Renal pelvis (tissue), 1 donor: ENCODE measurements at regions not wholly inside any gene's neighbourhood (a gene's known extent, or its start where the extent isn't known, plus 50 kb on each side); places are given as distances from the start of the nearest gene placed in this dataset.
"Not testable (repeated sequence)": the region's sequence is repeated elsewhere in the genome, so short reads cannot be mapped to it uniquely, and the experiment has no call there.

Source experiments
- DNase-seq: peaks from one replicate; pipeline ENCODE4 v3.0.0-alpha.2; 2013

GRCh38 chr14:86388216-86388615, 858.3 kb downstream of the FLRT2 start:
- no peak for DNase-seq

DNA sequence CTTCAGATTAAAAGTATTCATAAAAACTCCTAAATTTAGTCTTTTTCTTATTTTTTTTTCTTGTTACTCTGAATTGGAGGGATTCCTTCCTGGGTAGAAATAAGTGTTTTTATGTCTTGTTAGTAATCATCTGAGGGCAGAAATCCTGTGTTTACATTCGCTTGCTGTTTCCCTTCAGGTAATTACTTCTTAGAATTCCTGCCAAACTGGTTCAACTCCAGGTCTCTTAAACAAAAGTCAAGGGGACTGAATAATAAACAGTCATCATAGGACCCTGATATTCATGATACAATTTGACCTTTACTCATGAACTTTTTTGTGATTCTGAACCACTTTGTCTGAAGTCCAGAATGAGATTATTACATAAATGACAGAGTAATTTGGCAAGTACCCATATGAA, 843.9 kb downstream of the FLRT2 start:
- DNase-seq: peak; percentile 21

- no peak for DNase-seq
These were observed 842.5 kb downstream of the FLRT2 start for GRCh38 chr14:86372402-86372801.

DNA sequence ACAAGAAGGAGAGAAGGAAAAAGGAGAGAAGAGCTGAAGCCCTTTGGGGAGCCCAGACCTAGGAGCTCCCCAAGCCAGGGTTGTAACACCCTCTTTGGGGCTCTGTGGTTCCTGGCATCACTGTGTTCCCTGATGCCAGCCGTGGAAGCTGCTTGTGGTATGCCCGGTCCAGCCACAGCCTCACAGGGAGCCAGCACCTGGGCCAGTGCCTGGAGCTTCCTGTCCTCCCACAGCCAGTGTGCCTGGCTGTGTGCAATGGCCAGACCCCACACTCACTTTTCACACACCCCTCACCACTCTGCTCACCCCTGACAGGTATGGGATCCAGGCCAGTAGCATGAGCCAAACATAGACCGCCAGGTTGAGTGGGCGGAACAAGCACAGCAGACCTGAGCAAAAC, 834.7 kb downstream of the FLRT2 start:
- no peak for DNase-seq

GRCh38 chr14:86363576-86363975, 833.6 kb downstream of the FLRT2 start:
- no peak for DNase-seq

DNA sequence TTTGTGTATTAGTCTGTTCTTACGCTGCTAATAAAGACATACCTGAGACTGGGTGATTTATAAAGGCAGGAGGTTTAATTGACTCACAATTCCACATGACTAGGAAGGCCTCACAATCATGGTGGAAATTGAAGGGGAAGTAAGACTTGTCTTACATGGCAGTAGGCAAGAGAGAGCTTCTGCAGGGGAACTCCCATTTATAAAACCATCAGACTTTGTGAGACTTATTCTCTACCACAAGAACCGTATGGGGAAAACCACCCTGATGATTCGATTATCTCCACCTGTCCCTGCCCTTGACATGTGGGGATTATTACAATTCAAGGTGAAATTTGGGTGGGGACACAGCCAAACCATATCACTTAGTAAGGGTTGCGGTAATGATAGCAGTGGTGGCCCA, 833.1 kb downstream of the FLRT2 start:
- no peak for DNase-seq

GRCh38 chr14:86357876-86358275, 827.9 kb downstream of the FLRT2 start:
- DNase-seq: peak; percentile 36

GRCh38 chr14:86357119-86357518, 827.2 kb downstream of the FLRT2 start:
- no peak for DNase-seq

- DNase-seq: no peak
These were observed 817.0 kb downstream of the FLRT2 start for GRCh38 chr14:86346818-86347384.

DNA sequence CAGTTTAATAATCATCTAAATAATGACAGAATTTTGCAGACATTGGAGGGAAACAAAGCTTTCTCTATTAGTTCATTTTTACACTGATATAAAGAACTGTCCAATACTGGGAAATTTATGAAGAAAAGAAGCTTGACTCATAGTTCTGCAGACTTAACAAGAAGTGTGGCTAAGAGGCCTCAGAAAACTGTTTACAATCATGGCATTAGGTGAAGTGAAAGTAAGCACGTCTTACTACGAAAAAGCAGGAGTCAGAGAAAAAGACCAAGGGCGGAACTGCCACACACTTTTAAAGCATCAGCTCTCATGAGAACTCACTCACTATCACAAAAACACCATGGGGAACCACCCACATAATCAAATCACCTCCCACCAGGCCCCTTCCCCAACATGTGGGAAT, 804.4 kb downstream of the FLRT2 start:
- DNase-seq: no peak

DNA sequence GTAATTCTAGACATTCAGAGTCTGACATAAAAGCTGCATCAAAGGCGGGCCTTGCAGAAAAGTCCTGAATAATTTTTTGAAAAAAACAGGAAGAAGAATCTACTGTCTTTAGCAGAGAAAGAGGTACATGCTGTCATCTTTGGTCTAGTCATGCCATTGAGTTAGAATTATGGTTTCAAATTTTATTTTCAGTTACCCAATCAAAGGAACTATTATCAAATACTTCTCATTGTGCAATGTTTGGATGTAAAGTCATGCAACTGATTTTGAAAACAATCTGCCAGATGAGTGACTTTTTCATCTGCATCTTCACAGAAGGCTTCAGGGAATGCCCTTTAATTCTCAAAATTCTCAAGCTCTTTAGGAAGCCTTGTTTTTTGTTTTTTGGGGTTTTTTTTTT, 803.5 kb downstream of the FLRT2 start:
- DNase-seq: no peak

DNA sequence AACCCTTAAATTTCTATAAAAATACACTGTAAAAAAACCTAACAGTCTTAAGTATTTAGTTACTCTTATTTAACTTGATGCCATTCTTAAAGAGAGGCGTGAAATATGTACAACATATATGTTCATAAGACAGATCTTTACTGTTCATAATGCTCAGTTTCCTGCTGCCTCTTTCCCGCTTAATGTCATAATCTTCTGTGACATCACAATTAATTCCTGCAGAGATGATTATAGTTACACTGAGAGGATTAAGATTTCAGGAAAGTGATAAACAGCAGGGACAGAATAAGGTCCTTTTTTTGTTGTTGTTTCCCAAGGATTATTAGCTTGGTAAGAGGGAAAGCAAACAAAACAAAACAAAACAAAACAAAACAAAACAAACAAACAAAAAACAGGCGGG, 801.4 kb downstream of the FLRT2 start:
- DNase-seq: no peak

- peak; percentile 11 for DNase-seq
These were observed 791.2 kb downstream of the FLRT2 start for GRCh38 chr14:86321151-86321550.

DNA sequence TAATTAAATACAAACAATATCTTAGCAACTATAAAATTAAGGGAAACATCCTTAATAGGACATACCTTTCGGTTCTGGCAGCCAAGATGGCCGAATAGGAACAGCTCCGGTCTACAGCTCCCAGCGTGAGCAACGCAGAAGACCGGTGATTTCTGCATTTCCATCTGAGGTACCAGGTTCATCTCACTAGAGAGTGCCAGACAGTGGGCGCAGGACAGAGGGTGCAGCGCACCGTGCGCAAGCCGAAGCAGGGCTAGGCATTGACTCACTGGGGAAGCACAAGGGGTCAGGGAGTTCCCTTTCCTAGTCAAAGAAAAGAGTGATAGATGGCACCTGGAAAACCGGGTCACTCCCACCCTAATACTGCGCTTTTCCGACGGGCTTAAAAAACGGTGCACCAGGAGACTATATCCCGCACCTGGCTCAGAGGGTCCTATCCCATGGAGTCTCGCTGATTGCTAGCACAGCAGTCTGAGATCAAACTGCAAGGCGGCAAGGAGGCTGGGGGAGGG, 782.3 kb downstream of the FLRT2 start:
- DNase-seq: not testable (repeated sequence)

DNA sequence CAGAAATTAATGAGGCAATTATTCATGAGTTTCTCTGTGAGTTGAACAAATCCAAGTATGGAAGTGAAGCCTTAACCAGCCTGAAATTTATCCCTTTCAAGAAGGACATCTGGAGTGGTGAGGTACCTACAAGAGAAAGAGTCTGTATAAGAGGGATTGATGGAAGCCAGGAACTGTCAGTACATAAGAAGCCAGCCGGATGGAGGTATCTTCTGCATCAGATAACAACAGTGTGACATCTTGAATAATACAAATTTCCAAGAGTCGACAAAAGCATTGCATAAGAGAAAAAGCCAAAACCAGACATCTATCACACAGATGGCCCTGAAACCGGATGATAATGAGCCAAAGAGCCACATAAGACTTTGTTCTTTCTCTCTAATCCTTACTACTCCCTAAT, 781.2 kb downstream of the FLRT2 start:
- DNase-seq: no peak

GRCh38 chr14:86310611-86311010, 780.7 kb downstream of the FLRT2 start:
- no peak for DNase-seq

GRCh38 chr14:86310148-86310547, 780.2 kb downstream of the FLRT2 start:
- DNase-seq: no peak

DNA sequence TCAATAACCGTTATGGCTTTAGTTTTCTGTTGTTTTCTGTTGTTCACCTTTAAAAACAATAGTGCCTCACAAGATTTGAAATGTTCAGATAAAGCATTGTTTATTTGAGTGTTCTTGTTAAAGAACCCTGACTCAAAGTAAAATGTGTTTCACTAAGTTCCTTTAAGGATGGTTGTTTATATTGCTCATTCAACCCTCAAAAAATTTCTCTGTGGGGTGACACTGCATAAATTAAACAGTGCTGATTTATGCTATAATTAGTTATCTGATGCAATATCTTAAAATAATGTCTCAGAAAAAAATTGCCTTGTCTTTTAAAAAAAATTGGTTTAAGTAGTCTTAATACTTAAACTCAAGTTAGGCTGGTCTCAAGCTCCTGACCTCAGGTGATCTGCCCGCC, 775.1 kb downstream of the FLRT2 start:
- no peak for DNase-seq

- DNase-seq: no peak
These were observed 770.0 kb downstream of the FLRT2 start for GRCh38 chr14:86299994-86300393.

GRCh38 chr14:86296173-86296572, 766.2 kb downstream of the FLRT2 start:
- no peak for DNase-seq

DNA sequence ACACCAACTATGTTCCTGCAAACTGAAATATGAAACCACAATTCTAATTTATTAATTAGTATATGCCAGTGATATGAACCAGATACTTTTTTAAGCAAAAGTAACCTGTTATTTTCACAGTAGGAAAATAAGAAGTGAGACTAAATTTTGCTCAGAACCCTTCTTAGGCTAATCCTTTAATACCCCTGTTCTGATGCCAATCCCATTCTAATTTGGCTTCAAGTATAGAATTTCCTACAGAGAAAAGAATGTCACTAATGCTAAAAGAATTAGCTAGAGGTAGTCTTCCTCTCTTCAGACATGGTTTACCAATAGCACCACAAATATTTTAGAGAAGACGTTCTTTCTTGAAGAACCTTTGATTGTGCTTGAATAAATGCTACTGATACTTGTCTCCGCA, 758.4 kb downstream of the FLRT2 start:
- DNase-seq: no peak

GRCh38 chr14:86279405-86279804, 749.5 kb downstream of the FLRT2 start:
- DNase-seq: no peak

DNA sequence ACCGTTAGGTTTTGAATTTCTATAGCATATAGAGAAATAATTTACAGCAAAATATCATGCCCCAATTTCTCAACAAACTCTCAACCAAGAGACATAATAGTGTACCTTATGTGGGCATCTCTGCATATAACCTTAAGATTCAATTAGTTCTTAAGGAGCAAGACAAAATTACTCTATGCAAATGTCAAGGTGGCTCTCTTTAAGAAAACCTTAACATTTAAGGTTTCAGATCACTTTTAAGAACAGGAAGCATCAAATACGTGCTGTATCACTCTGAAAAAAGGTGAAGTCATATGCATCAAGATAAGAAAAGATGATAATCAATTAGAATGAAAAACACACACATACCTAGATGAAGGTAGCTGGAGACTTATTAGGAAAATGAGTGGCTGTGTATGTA, 728.0 kb downstream of the FLRT2 start:
- DNase-seq: no peak

DNA sequence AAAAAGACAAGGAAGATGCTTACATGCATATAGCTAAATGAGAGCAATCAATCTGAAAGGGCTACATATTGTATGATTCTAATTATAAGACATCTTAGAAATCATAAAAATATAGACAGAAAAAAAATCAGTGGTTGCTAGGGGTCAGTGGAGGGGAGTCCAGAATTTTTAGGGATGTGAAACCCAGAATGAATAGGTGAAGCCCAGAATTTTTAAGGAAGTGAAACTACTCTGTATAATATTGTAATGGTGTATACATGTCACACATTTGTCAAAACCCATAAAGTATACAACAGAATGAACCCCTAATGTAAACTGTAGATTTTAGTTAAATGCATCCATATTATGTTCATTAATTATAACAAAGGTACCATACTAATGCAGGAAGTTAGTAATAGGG, 713.2 kb downstream of the FLRT2 start:
- no peak for DNase-seq

GRCh38 chr14:86237733-86238132, 707.8 kb downstream of the FLRT2 start:
- no peak for DNase-seq
